ENCODE measurements at regions not wholly inside any gene's neighbourhood (a gene's known extent, or its start where the extent isn't known, plus 50 kb on each side); places are given as distances from the start of the nearest gene placed in this dataset.

GRCh38 chr12:105878964-105879363 lies 259.8 kb downstream of the NUAK1 start:
- Histone ChIP-seq H3K36me3 (no peaks in the 10 kb centered on the region), H3K27ac (replicated peaks) (no peak overlapping the region)
- intact Hi-C loops (cut with micrococcal nuclease) = no loop called here

GRCh38 chr12:105880824-105881388 lies 257.8 kb downstream of the NUAK1 start:
- no peaks in the 10 kb centered on the region for H3K4me1 ChIP-seq
- no peak for TF ChIP-seq CTCF (IDR thresholded peaks at IDR 0.05; ENCODE audit: borderline replicate concordance)
- no peaks in the 10 kb centered on the region for H3K36me3 ChIP-seq
- DNase-seq = no peak
- H3K9me3 ChIP-seq (replicated peaks) = no peaks in the 10 kb centered on the region
- no peaks in the 10 kb centered on the region for H3K27me3 ChIP-seq (ENCODE audit: low read depth)
- H3K27ac ChIP-seq (replicated peaks) = no peak overlapping the region
- intact Hi-C loops (cut with micrococcal nuclease) = no loop called here
- no peak overlapping the region for H3K4me3 ChIP-seq

More at GRCh38 chr12:105878964-105879363, 259.8 kb downstream of the NUAK1 start:
- Histone ChIP-seq H3K9me3 (replicated peaks) (no peaks in the 10 kb centered on the region), H3K4me3 (no peak overlapping the region), H3K27me3 (ENCODE audit: low read depth) (no peaks in the 10 kb centered on the region), H3K4me1 (no peaks in the 10 kb centered on the region)
- no peak for TF ChIP-seq CTCF (IDR thresholded peaks at IDR 0.05; ENCODE audit: borderline replicate concordance)
- no peak for DNase-seq

- H3K9me3 ChIP-seq (replicated peaks) = no peaks in the 10 kb centered on the region
- H3K4me1 ChIP-seq = no peaks in the 10 kb centered on the region
- peak; percentile 33 for DNase-seq
- no peaks in the 10 kb centered on the region for H3K27me3 ChIP-seq (ENCODE audit: low read depth)
- H3K27ac ChIP-seq (replicated peaks) = no peak overlapping the region
- no peak for TF ChIP-seq CTCF (IDR thresholded peaks at IDR 0.05; ENCODE audit: borderline replicate concordance)
- H3K4me3 ChIP-seq = no peak overlapping the region
- no peaks in the 10 kb centered on the region for H3K36me3 ChIP-seq
- intact Hi-C loops (cut with micrococcal nuclease) = no loop called here
These were observed 256.4 kb downstream of the NUAK1 start for GRCh38 chr12:105882404-105882803.

GRCh38 chr12:105887131-105887530 lies 251.6 kb downstream of the NUAK1 start:
- Histone ChIP-seq H3K9me3 (replicated peaks) (no peaks in the 10 kb centered on the region), H3K27me3 (ENCODE audit: low read depth) (no peaks in the 10 kb centered on the region), H3K36me3 (no peaks in the 10 kb centered on the region), H3K4me3 (no peak overlapping the region), H3K4me1 (no peaks in the 10 kb centered on the region), H3K27ac (replicated peaks) (no peak overlapping the region)
- TF ChIP-seq CTCF (IDR thresholded peaks at IDR 0.05; ENCODE audit: borderline replicate concordance) = no peak
- intact Hi-C loops (cut with micrococcal nuclease) = no loop called here
- no peak for DNase-seq

GRCh38 chr12:105888696-105889095 lies 250.1 kb downstream of the NUAK1 start:
- Histone ChIP-seq H3K9me3 (replicated peaks) (no peaks in the 10 kb centered on the region), H3K27ac (replicated peaks) (no peak overlapping the region), H3K27me3 (ENCODE audit: low read depth) (no peaks in the 10 kb centered on the region), H3K4me3 (no peak overlapping the region), H3K36me3 (no peaks in the 10 kb centered on the region), H3K4me1 (no peaks in the 10 kb centered on the region)
- DNase-seq = no peak
- no peak for TF ChIP-seq CTCF (IDR thresholded peaks at IDR 0.05; ENCODE audit: borderline replicate concordance)
- intact Hi-C loops (cut with micrococcal nuclease) = no loop called here
